HG03432 (cell line): ENCODE measurements at regions not wholly inside any gene's neighbourhood (a gene's known extent, or its start where the extent isn't known, plus 50 kb on each side); places are given as distances from the start of the nearest gene placed in this dataset.
"Not testable (repeated sequence)": the region's sequence is repeated elsewhere in the genome, so short reads cannot be mapped to it uniquely, and the experiment has no call there.

Experiments used
- ATAC-seq: cut with Tn5 transposase; IDR thresholded peaks from one replicate; pipeline ENCODE4 v1.9.1; 2021; ENCODE audit warnings: mild to moderate bottlenecking, moderate library complexity; ENCODE audit not compliant: unreplicated experiment

DNA sequence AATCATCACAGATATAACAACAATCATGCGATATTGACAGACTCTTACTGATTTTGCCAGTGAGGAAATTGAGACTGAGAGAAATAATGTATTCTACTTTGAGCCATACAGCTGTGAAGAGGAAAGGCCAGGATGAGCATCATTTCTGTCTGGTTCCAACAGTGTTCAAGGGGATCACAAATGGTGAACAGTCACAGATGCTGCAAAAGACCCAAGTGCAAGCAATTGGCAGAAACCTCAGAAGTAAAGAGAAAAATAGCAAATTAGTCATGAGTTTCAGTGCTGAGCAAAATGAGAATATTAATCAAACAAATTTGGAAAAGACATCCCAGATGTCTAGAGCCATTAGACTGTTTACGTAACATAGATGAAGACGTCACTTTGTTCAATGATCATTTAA, 114.1 kb downstream of the RAB38 start:
- no peak for ATAC-seq

DNA sequence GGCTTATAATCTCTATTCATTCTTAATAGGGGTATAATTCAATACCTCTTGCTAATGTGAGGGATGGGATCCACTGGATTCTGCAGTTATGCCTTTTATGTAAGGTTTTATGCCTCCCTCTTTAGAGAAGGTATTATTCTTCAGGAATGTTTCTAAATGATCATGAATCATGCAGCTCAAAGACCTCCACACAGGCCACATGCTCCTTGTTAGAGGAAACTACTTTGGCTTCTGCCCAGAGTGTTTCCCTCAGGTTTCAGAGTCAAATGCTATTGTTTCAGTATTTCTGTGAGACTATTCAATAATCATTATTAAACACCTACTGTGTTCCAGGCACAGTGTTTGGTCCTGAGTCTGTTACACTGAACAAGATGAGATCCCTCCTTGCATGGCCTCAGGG, 115.9 kb downstream of the RAB38 start:
- ATAC-seq, result no peak

DNA sequence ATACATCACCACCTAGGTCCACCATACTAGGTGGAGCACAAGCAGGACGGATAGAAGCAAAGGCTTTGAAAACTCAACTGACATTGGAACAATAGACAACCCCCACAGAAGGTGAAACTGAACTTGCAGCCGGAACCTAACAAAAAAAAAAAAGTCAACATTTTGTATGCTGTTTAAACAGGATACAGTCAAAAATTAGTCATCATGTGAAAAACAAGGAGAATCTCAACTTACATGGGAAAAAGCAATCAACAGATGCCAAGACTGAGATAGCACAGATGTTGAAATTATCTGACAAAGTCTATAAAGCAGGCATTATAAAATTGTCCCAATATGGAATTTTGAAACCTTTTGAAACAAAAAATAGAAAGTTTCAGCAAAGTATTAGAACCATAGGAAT, 123.8 kb downstream of the RAB38 start:
- no peak for ATAC-seq

DNA sequence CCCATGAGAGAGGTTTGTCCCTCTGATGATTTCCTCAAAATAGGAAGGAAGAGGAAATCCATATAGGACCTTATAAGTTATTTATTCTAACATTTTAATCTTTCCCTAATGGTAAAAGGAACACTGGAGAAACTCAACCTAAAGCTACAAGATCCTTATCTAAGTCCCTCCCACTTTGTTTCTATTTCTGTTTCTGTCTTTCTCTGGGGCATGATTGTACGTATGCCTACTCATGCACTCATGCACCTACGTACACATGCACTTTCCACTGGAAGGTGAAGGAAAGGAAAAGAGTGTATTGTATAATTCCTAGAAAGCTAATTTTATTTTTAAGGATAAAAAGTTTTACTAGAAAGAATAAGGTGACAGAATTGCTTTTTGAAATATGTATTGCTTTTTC, 125.0 kb downstream of the RAB38 start:
- ATAC-seq, result no peak

DNA sequence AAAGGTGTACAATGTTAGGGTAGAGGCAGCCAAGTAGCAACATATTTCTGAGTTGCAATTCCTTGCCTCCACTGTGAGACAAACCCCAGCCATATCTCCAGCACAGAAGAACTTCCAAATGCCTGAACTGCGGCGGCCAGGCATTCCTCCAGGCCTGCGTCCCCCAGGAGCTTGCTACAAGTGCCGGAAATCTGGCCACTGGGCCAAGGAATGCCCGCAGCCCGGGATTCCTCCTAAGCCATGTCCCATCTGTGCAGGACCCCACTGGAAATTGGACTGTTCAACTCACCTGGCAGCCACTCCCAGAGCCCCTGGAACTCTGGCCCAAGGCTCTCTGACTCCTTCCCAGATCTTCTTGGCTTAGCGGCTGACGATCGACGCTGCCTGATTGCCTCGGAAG, 130.0 kb downstream of the RAB38 start:
- not testable (repeated sequence) for ATAC-seq

DNA sequence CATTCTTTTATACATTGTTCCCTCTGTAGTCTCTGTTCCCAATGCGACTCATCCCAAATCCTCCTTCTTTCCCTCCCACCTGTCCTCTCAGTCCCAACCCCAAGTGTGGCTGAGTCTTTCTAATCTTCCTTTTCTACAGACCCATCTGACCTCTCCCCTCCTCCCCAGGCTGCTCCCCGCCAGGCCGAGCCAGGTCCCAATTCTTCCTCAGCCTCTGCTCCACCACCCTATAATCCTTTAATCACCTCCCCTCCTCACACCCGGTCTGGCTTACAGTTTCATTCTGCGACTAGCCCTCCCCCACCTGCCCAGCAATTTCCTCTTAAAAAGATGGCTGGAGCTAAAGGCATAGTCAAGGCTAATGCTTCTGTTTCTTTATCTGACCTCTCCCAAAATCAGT, 130.6 kb downstream of the RAB38 start:
- ATAC-seq, result not testable (repeated sequence)

DNA sequence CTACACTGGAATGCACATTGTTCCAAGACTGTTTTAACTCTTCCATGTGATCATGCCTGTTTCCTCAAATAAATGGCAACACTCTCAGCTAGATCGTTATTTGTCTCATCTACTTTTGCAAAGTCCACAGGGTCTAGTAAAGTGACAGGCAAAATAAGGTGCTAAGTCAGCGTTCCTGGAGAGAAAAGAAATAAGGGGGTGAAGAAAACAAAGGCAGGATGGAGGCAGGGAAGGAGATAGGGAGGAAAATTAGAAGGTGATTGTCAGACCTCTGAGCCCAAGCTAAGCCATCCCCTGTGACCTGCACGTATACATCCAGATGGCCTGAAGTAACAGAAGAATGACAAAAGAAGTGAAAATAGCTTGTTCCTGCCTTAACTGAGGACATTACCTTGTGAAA, 132.1 kb downstream of the RAB38 start:
- no peak for ATAC-seq

DNA sequence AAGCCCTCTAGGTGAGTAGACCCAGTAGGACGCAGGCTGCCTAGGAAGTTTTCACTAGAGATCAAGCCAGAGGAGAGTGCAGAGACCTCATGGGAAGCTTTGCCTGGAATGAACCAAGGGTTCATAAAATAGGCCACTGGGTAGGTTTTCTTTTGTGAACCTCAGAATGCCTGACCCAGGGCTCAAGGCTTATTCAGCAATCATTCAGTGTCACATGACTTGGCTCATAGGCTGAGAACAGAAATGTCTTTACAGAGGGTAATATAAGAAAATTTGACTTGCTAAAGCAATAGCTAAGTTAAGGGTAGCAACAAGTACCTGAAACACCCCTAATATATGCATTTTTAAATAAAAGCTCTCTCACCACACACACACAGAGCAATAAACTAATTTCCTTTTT, 132.6 kb downstream of the RAB38 start:
- no peak for ATAC-seq

DNA sequence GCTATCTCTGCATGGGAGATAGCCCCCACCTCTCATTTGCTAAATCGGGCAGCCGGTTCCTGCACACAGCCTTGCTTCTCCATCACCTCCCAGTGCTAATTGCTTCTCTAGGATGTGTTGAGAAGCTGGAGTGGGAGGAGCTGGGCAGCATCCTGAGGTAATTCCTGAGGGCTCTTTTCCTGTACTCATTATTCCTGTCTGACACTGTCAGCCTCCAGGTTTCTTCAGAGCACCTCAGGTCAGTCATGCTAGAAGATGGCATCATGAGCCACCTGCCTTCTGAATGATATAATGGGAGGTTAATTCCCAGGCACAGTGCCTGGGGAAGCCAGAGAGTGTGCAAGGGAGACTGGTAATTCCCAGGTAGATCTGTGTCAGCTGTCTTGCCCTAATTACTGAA, 133.0 kb downstream of the RAB38 start:
- ATAC-seq, result no peak

DNA sequence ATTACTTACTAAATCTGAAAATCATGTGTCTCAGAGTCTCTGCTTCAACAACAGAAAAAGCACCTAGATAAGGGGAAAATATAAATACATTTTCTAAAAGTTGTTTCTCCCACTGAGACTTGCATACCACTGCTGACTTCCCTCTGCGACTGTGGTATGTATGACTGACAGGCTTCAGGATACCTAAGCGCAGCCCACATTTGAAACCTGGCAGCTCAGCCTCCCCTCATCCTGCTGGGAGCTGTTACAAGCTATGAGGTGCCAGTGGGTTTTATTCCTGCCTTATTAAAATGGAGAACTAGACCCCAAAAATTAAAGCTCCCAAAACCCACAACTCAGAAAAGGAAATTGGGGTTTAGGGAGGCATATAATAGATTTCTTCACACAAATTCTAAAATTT, 133.6 kb downstream of the RAB38 start:
- ATAC-seq, result no peak

DNA sequence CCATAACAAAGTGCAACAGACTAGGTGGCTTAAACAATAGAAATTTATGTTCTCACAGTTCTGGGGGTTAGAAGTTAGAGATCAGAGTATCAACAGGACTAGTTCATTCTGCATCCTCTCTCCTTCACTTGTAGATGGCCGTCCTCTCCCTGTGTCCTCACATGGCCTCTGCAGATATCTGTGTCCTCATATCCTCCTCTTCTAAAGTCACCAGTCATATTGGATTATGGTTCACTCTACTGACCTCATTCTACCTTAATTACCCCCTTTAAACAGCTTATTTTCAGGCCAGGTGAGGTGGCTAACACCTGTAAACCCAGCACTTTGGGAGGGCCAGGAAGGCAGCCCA, 135.1 kb downstream of the RAB38 start:
- ATAC-seq, result no peak

DNA sequence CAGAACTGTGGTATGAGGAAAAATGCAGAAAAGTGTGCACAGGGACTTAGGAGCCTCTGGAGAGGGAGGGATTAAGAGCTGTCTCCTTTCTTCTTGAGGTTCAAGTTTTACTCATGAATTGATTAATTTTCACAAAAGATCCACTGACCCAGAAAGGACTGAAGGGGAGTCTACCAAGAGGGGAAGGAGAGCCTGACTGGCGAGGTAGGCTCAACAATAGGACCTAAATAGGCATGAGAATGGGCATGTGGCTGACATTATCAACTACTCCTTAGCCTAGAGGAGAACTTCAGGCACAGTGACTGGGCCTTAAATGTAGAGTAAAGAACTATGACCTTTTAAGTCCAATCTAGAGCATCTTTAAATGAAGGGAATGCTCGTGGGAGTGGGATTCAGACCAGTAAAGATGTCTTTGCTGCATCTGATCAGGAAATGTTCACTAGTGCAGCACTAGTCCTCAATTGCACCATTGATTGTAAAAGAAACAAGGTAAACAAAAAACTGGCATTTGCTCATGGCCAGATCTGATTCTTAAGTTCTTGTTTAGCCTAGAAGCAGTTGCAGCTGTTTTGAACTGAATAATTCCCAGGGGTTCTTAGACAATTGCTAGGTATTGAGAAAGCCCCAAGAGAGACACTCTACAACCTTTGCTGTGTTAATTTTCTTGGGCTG, 135.6 kb downstream of the RAB38 start:
- no peak for ATAC-seq

DNA sequence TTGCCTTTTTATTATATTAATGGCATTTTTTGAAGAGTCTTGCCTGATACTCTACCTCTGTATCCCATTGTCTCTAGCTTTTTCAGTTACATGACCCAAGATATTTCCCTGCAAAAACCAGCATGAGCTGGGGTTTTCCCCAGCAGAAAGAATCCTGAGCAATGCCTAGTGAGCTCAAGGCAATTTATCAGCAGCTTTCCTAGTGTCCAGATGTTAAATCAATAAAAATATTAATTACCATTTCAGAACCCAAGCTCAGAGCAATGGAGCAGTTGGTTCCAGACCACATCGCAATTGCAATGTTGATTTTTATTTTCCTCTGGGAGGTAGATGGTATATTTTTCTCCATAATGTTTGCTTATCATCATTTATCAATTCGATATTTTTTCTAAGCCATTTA, 137.2 kb downstream of the RAB38 start:
- no peak for ATAC-seq

DNA sequence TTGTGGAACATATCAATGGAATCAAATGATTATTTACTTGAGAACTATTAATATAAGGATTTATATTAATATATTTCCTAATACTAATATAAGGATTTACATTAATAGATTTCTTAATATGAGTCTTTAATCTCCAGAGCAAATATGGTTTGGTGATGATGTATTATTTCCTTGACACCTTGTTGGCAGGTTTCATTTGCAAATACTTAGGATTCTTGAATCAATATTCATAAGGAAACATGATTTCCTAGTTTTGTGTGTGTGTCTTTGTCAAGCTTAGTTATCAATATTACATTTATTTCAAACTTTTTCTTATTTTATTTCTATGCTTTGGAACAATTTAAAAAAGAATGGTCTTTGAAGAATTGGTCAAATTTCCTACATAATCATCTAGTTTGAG, 138.5 kb downstream of the RAB38 start:
- no peak for ATAC-seq

DNA sequence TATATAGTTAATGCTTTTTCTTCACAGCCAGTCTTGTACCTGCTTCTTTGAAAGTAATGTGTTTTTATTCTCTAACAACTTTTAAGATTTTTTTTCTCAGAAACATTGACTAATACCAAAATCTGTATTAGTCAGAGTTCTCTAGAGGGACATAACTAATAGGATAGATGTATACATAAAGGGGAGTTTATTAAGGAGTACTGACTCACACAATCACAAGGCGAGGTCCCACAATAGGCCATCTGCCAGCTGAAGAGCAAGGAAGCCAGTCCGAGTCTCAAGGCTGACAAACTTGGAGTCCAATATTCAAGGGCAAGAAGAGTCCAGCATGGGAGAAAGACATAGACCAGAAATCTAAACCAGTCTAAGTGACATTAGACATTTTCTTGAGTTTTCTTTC, 140.0 kb downstream of the RAB38 start:
- ATAC-seq, result no peak

DNA sequence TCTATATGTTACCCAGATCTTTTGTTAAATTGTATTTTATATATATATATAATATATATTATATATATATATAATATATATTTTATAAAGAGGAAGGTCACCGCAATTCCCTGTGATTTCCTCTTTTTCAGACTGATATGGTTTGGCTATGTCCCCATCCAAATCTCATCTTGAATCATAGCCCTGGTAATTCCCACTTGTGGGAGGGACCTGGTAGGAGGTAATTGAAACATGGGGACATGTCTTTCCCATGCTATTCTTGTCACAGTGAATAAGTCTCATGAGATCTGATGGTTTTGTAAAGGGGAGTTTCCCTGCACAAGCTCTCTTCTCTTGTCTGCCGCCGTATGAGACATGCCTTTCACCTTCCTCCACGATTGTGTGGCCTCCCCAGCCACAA, 157.6 kb downstream of the RAB38 start:
- ATAC-seq, result no peak

DNA sequence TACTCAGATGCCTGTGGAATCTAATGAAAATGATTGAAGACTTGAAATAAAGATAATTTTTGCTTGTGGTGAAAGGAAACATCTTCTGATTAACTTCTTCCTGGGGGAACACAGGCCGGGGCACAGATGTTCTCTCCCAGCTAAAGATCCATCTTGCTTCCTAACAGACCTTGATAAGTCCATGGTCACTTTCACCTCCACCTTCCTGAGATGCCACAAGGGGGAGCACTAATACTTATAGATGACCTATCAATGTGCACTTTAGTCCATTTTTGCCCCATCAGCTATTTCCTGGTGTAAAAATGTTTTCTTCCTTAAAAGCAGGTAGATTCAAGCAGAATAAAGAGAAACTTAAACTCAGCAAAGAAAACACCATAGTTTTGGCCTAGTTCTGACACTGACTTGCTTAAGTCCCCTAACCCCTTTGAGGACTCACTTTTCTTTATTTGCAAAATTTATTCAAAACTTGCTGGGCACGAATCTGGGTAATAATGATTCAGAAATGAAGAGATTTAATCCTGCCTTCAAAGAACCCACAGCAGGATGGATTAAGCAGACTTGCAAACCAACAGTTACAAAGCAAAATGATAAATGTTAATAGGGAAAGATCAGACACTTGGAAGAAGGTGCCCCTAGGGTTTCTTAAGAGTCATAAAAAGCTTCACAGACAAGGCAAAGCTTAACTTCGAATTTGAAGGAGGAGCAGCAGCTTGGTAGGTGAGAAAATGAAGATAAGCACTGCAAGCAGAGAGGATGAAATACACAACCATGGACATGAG, 158.7 kb downstream of the RAB38 start:
- peak; percentile 91 for ATAC-seq

DNA sequence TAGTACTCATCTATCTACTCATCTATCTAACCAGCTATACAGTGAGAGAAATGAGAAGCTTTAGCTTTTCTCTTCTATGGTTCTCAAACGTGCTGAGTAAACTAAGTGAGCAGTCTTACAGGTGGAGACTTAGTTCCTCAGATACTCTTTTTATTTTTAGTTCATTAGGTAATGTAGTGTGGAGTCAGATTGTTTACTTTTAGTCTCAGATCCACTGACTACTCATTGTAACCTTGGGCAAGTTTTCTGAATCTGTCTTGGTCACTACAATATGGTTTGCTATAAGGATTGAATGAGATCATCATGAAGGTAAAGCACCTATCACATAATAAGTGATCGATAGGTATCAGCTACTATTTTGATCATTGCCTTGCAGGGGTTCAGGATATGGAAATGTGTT, 160.1 kb downstream of the RAB38 start:
- no peak for ATAC-seq

DNA sequence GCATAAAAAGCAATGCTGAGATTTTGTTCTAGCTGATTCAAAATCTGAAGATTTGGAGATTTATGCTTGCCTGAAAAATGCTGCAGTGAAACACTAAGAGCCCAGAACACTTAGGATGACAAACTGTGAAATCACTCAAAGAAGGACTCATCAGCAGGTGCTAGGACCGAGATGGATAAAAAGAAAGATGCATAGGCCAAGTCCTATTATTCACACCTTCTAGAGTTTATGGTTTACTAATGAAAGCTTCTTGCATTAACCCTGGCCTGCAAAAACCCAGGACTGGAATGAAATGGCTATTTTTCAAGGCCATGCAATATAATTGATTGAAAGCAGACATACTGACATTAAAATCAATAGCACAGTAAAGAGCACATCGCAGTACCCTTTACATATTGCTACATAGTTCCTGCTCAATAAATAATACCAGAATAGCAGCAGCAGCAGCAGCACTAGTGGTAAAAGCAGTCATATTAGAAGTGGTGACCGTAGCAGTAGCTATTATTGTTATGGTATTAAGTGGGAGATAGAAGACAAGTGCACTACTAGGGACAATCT, 161.7 kb downstream of the RAB38 start:
- no peak for ATAC-seq

DNA sequence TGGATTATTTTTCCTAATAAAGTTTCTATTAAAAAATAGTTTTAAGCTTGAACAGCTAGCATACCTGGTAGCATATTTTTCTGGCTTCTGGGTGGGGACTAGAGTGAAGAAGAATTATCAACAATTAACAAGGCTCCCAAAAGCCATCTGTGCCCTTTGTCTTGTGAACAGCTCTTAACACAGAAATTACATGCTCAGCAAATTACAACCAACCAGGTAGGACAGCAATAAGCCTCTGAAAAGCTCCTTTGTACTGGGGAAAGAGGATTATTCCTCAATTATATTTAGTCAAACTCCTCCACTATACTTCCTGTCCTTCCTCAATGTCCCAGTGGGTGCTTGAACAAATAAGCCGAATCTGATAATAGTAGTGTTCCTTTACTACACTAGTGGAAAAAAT, 162.8 kb downstream of the RAB38 start:
- no peak for ATAC-seq

DNA sequence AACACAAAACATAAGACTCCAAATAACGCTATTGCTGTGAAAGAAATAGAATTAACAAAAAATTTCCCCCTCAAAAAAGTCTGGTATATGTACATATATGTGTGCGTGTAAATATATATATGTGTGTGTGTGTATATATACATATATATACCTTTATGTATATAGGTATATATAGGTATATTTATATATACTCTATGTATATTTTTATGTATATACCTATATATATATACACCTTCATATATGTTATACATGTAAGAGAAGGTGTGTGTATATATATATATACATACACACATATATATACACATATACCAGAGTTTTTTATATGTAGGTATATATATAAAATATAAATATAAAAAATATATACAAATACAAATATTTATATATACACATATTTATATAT, 199.2 kb downstream of the RAB38 start:
- no peak for ATAC-seq

DNA sequence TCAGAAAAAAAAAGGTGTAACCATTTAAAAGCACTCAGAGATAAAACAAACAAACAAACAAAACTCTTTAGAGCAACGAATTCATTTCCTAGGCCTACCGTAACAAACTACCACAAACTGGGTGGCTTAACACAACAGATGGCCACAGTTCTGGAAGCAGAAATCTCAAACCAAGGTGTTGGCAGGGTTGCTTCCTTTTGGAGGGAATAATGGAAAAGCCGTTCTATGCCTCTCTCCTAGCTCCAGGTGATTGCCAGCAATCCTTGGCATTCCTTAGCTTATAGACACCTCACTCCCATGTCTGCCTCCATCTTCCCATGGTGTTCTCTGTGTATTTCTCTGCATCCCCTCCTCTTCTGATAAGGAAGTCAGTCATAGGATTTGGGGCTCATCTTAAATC, 200.4 kb downstream of the RAB38 start:
- ATAC-seq, result no peak

DNA sequence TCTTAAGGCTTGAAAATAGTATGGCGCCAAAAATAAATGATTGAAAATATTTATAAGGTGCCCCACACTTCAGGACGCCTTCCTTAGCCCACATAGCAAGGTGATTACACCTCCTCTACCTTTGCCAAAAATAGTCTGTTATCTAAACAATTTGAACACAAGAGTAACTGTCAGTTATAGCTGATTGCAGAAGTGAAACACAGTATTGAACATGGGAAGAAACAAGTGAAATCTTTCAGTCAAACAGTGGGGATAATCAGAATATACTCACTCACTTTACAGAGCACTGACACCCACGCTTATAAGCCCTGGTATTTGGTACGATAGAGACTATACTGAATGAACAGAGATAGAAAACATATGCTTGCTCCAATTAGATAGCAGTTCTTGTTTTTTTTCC, 203.1 kb downstream of the RAB38 start:
- ATAC-seq, result peak; percentile 81
